K562 (cell line): ENCODE measurements at regions not wholly inside any gene's neighbourhood (a gene's known extent, or its start where the extent isn't known, plus 50 kb on each side); places are given as distances from the start of the nearest gene placed in this dataset.

Source experiments
- ATAC-seq: fragments of 200-7000 bp; cut with Tn5 transposase; 3 replicates; pipeline ENCODE4 v1.9.1; 2020; ENCODE audit warnings: moderate library complexity
- BruUV-seq: library from RNA; stranded (reverse); fragments of 400-500 nt; replicated peaks from 2 replicates; lab custom pipeline; 2021; lab: Mats Ljungman, UMichigan
- CTCF ChIA-PET: fragments of 300-600 bp; formaldehyde crosslinking; extraction: SDS; loops from one replicate; lab custom pipeline; 2021; ENCODE audit warnings: low intra/inter-chr PET ratio; lab: Yijun Ruan, JAX
- POLR2A ChIA-PET: fragments of 300-600, 350-650 bp; sonication (Branson Sonifier 250); formaldehyde crosslinking; extraction: SDS; loops from one replicate; lab custom pipeline; 2021; ENCODE audit warnings: antibody characterized with exemption, inconsistent platforms; lab: Yijun Ruan, JAX
- DNase-seq, 4 experiments: peaks; one replicate each; pipeline versions ENCODE4 v3.0.0 to v3.0.0-alpha.2; 2011 to 2018; ENCODE audit warnings: low spot score in 3 of 4, mixed read lengths in 3 of 4; ENCODE audit errors: extremely low read depth in 1 of 4
- FAIRE-seq: peaks from 2 replicates; lab custom pipeline; 2011; peaks lifted over from hg19 to GRCh38; lab: Jason Lieb, UNC
- H2AFZ ChIP-seq: 2 replicates; pipeline ENCODE4 v1.6.0; 2011; ENCODE audit warnings: low read depth, low read length, control low read depth, inconsistent platforms
- H3K27ac ChIP-seq: fragments of 200-600 bp; 3 replicates; pipeline ENCODE4 v1.8.0; 2011; ENCODE audit warnings: low read depth, mild to moderate bottlenecking, control low read depth, inconsistent platforms, low read length, moderate library complexity, mixed read lengths; ENCODE audit errors: extremely low read depth
- H3K27me3 ChIP-seq, 2 experiments: fragments of 300-600 bp in 1 of 2; 2 replicates in 1 of 2; 3 replicates in 1 of 2; pipeline versions ENCODE4 v1.6.0 to v1.8.0; 2011; ENCODE audit warnings: inconsistent platforms in 2 of 2, low read length in 2 of 2, mild to moderate bottlenecking in 1 of 2, mixed read lengths in 1 of 2, moderate library complexity in 1 of 2; ENCODE audit not compliant: control insufficient read depth in 2 of 2, insufficient read depth in 2 of 2
- H3K36me3 ChIP-seq: fragments of 300-600 bp; 3 replicates; pipeline ENCODE4 v1.8.0; 2011; ENCODE audit warnings: mild to moderate bottlenecking, low read length, inconsistent platforms; ENCODE audit not compliant: control insufficient read depth, insufficient read depth
- H3K4me1 ChIP-seq, 2 experiments: fragments of 200-600 bp in 1 of 2; replicated peaks in 1 of 2; 2 replicates in 1 of 2; 3 replicates in 1 of 2; pipeline versions ENCODE4 v1.5.1 to v1.8.0; 2011; ENCODE audit warnings: inconsistent platforms in 2 of 2, low read length in 2 of 2, mild to moderate bottlenecking in 1 of 2, mixed read lengths in 1 of 2, moderate library complexity in 1 of 2; ENCODE audit not compliant: control insufficient read depth in 2 of 2, insufficient read depth in 2 of 2
- H3K4me2 ChIP-seq: 2 replicates; pipeline ENCODE4 v1.6.1; 2011; ENCODE audit warnings: low read length, control low read depth, inconsistent platforms, mixed read lengths; ENCODE audit not compliant: insufficient read depth
- H3K4me3 ChIP-seq: fragments of 200-600 bp; sonication (generic), shearing (Covaris generic); 2 replicates; pipeline ENCODE4 v1.5.1; 2016; ENCODE audit warnings: control low read depth, inconsistent platforms
- H3K79me2 ChIP-seq: fragments of 200-600 bp; 3 replicates; pipeline ENCODE4 v1.8.0; 2011; ENCODE audit warnings: low read length, inconsistent platforms; ENCODE audit not compliant: control insufficient read depth, insufficient read depth
- H3K9ac ChIP-seq, 2 experiments: 2 replicates each; pipeline versions ENCODE4 v1.6.0 to v1.6.1; 2011; ENCODE audit warnings: low read depth in 2 of 2, low read length in 2 of 2, control low read depth in 1 of 2, inconsistent platforms in 1 of 2, mild to moderate bottlenecking in 1 of 2, mixed read lengths in 1 of 2; ENCODE audit not compliant: insufficient read depth in 1 of 2
- H3K9me1 ChIP-seq: one replicate; pipeline ENCODE4 v1.6.0; 2011; ENCODE audit warnings: inconsistent platforms, mild to moderate bottlenecking, low read length, moderate library complexity; ENCODE audit not compliant: control insufficient read depth, insufficient read depth
- H3K9me3 ChIP-seq: replicated peaks from 2 replicates; pipeline ENCODE4 v1.5.1; 2011; ENCODE audit warnings: low read depth, low read length, inconsistent platforms; ENCODE audit not compliant: control insufficient read depth, insufficient read depth
- H4K20me1 ChIP-seq: replicated peaks from 2 replicates; pipeline ENCODE4 v1.6.1; 2011; ENCODE audit warnings: low read length, inconsistent platforms, mixed read lengths; ENCODE audit not compliant: control insufficient read depth, insufficient read depth
- FOXK1 ChIP-seq: sonication (generic); formaldehyde crosslinking; IDR thresholded peaks from 2 replicates; pipeline ENCODE4 v1.8.0; 2022; ENCODE audit warnings: missing genetic modification reagents, mild to moderate bottlenecking, borderline replicate concordance
- PBX2 ChIP-seq, 2 experiments: IDR thresholded peaks in 1 of 2; conservative IDR thresholded peaks in 1 of 2; 2 replicates each; pipeline ENCODE4 v1.6.1; 2016; ENCODE audit warnings: low read depth in 2 of 2, mild to moderate bottlenecking in 1 of 2, missing compliant biosample characterization in 1 of 2, missing genetic modification characterization in 1 of 2, moderate library complexity in 1 of 2
- PTBP1 ChIP-seq: fragments of 200-400 bp; formaldehyde crosslinking; IDR thresholded peaks from 2 replicates; pipeline ENCODE4 v1.6.1; 2017; ENCODE audit warnings: low read depth, low read length
- ZFP1 ChIP-seq: fragments of 450-650 bp; formaldehyde crosslinking; IDR thresholded peaks from 2 replicates; pipeline ENCODE4 v1.4.0; 2020; ENCODE audit warnings: mild to moderate bottlenecking, mixed read lengths
- ZNF695 ChIP-seq: fragments of 450-650 bp; formaldehyde crosslinking; IDR thresholded peaks from 2 replicates; pipeline ENCODE4 v1.4.0; 2020; ENCODE audit warnings: mild to moderate bottlenecking, moderate library complexity
- WGBS: fragments of 100-300 bp; shearing (Covaris generic); methylation state at CpG from one replicate; pipeline ENCODE4 v1.1.6; 2016; ENCODE audit warnings: low coverage, mixed read lengths; ENCODE audit not compliant: insufficient coverage; ENCODE audit errors: missing lambda C conversion rate; 5-methylcytosine and 5-hydroxymethylcytosine counted together
- in situ Hi-C: fragments of 300-500 bp; cut with MboI; formaldehyde crosslinking; loops from 4 replicates; pipeline ENCODE4 v1.15.0; 2018; ENCODE audit warnings: inconsistent platforms, mixed read lengths
- intact Hi-C: fragments of 100-400 bp; cut with micrococcal nuclease; formaldehyde crosslinking; loops from 2 replicates; pipeline ENCODE4 v1.14.2; 2022

- TF ChIP-seq PBX2 (CRISPR knock-in tag; IDR thresholded peaks at IDR 0.05; ENCODE audit: low read depth), result no peak
- no peak for TF ChIP-seq PBX2 (tag; conservative IDR thresholded peaks at IDR 0.05; ENCODE audit: low read depth)
These were observed 78.4 kb upstream of the NANOS1 start (continued) for GRCh38 chr10:118950997-118951637.

DNA sequence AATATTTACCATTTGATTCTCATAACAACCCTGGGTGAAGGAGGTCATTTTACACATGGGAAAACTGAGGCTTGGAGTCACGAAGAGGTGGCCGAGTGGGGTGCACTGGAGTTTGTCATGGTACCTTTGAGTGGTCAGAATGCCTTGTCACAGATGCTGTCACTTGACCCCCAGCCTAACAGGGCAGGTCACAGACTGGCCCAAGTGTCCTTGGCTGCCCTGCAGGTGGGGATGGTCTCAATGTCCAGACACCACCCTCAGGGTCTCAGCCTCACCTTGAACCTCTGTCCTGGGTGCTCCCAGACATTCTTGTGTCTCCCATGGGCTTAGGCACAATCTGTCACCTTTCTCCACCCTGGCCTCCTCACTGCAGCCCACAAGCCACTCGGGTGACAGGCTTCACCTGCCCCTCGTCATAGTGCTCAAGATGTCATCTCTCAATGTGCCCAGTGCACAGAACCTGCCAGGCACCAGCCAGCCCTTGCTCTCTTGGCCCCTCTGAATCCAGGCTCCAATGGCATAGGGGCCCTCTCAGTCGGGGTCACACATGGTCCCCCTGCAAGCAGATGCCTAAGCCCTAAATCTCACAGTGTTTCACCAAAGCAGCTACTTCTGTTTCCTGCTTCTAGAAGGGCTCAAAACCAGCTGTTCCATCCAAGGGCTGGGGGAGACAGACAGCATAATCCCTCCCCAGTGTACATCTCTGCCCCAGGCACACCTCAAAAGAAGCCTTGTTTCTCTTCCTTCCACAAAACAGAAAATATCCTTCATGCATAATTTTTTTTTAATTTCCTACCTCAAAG, 76.8 kb upstream of the NANOS1 start:
- ChIA-PET CTCF (no interaction called here), POLR2A (no interaction called here)
- BruUV-seq, result no TSS peak
- no peaks in the 10 kb centered on the region for H3K9me3 ChIP-seq
- WGBS, result 0% methylated on average over 5 of the region's 5 CpGs
- no peaks in the 10 kb centered on the region for H3K79me2 ChIP-seq
- no peaks in the 10 kb centered on the region; the same call in 1 of the 2 replicates for H4K20me1 ChIP-seq
- H3K9ac ChIP-seq, result no peak overlapping the region
- FAIRE-seq (no peak), DNase-seq (no peak), ATAC-seq (no peak)
- intact Hi-C loops, result no loop called here
- TF ChIP-seq PTBP1, result no peak
- TF ChIP-seq ZFP1 (CRISPR knock-in tag), result no peak
- TF ChIP-seq ZNF695 (CRISPR knock-in tag), result no peak
- no peak for TF ChIP-seq FOXK1 (CRISPR knock-in tag)
- TF ChIP-seq, all 486 proteins: peak for 0
- H3K36me3 ChIP-seq, result no peaks in the 10 kb centered on the region
- H3K4me2 ChIP-seq, result no peak overlapping the region
- no peak overlapping the region for H2AFZ ChIP-seq
- no peak overlapping the region; the same call in 2 of the 3 replicates for H3K27ac ChIP-seq
- H3K4me3 ChIP-seq, result no peak overlapping the region
- H3K27me3 ChIP-seq, result peaks cover 2 to 30% of the 10 kb centered on the region in 2 experiments; a peak in 3 of 5 replicates
- in situ Hi-C loops, result no loop called here
- H3K9me1 ChIP-seq, result no peaks in the 10 kb centered on the region
- no peaks in the 10 kb centered on the region; a peak in 1 of 5 replicates for H3K4me1 ChIP-seq
